ENCODE measurements at regions not wholly inside any gene's neighbourhood (a gene's known extent, or its start where the extent isn't known, plus 50 kb on each side); places are given as distances from the start of the nearest gene placed in this dataset.

DNA sequence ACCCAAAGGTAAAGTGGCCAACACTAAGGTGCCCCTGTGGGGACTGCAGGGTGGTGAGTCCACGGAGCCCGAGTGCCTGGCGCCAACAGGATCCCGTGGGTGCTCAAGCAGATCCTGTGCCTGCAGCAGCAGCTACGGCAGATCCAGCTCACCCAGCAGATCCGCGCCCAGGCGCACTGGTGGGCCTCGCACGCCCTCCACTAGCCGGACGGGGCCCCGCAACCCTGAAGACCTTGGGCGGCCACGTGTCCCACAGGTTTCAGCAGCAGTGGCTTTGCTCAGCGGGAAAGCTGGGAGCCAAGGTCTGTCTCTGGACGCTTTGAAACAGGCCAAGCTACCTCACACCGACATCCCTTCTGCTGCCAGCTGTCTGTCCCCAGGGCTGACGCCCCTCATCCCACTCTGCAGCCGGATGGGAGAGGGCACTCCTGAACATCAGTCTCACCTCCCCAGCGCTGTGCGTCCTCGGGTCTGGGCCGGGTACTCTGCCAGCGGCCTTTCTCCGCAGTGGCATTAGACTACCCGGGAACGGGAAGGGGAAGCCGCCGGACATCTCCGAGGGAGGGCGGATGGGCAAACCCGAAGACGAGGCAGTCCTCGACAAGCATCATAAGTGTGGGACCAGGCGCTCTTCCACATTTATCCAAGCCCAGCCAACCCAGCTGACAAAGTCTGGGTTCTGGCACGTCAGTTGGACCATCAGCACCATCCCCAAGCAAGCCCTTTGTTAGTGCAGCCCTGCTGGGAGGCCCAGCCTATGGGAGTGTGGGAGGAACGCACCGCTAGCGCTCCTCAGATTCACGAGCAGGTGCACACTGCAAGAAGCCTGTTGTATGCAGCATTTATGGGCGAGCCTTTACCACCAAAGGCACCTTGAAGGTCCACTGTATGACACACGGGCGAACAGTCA is 212.6 kb upstream of the UBE2E2 start:
- no peak overlapping the region for H3K27ac ChIP-seq
- H3K27me3 ChIP-seq, result no peaks in the 10 kb centered on the region
- peaks cover 0 to 11% of the 10 kb centered on the region in 2 donors for H3K9me3 ChIP-seq
- TF ChIP-seq, protein P1, sequence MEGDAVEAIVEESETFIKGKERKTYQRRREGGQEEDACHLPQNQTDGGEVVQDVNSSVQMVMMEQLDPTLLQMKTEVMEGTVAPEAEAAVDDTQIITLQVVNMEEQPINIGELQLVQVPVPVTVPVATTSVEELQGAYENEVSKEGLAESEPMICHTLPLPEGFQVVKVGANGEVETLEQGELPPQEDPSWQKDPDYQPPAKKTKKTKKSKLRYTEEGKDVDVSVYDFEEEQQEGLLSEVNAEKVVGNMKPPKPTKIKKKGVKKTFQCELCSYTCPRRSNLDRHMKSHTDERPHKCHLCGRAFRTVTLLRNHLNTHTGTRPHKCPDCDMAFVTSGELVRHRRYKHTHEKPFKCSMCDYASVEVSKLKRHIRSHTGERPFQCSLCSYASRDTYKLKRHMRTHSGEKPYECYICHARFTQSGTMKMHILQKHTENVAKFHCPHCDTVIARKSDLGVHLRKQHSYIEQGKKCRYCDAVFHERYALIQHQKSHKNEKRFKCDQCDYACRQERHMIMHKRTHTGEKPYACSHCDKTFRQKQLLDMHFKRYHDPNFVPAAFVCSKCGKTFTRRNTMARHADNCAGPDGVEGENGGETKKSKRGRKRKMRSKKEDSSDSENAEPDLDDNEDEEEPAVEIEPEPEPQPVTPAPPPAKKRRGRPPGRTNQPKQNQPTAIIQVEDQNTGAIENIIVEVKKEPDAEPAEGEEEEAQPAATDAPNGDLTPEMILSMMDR (IDR thresholded peaks at IDR 0.05), result no peak
- ATAC-seq (no peak), DNase-seq (peak in 1 of 4 donors; percentile 70)
- no peaks in the 10 kb centered on the region for H3K36me3 ChIP-seq
- H3K4me1 ChIP-seq, result no peaks in the 10 kb centered on the region
- no peak overlapping the region for H3K4me3 ChIP-seq
- intact Hi-C loops (cut with DNase I), result no loop called here

DNA sequence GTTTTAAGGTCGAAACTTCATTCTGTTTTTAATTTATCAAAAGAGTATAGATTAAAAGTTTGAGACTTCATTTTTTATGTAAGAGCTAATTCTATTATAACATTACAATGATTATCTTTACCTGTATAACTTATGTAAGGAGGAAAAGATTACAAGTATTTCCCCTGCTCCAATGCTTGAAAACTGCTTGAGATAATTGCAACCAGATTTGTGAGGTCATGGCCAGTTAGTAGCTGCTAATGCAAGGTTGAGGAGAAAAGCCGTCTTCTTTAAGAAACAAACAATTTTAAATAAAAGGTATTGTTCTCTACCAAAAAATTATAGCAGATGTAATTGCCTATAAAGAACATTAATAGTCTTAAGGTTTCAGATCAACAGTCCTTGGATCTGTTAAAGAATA is 208.3 kb upstream of the UBE2E2 start:
- intact Hi-C loops (cut with DNase I), result no loop called here
- no peaks in the 10 kb centered on the region for H3K4me1 ChIP-seq
- ATAC-seq, result no peak
- H3K27me3 ChIP-seq, result no peaks in the 10 kb centered on the region
- no peak overlapping the region for H3K27ac ChIP-seq
- TF ChIP-seq, protein P1 (IDR thresholded peaks at IDR 0.05), result no peak
- DNase-seq, result no peak
- H3K36me3 ChIP-seq, result no peaks in the 10 kb centered on the region
- H3K9me3 ChIP-seq, result peaks cover 0 to 8% of the 10 kb centered on the region in 2 donors
- H3K4me3 ChIP-seq, result no peak overlapping the region

DNA sequence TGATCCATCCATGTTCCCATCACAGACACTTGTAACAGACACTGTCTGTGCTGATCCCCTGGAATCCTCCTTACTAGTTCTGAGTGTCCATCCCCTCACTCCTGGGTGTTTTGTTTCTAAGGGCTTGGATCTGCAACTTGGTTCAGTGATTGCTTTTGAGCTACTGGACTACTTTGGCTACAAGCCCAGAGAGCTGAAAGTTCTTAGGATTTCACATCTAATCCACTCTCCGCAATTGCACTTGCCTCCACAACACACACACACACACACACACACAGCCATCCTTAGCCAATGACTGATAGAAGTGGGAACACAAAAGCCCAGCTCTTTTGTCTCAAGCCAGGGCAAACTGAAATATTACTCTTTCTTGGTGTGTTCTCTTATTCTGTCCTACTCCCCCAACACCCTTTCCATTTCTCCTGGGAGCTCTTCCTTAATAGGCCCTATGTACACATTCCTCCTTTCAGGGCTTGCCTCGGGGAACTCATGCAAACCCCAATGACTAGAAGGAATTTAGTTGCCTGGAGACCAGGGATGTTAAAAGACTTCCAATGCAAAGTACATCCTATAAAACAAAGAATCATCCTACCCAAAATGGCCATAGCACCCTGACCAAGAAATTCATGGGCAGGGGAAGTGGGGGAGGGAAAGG is 206.1 kb upstream of the UBE2E2 start:
- intact Hi-C loops (cut with DNase I), result no loop called here
- Histone ChIP-seq H3K9me3 (no peaks in the 10 kb centered on the region), H3K27me3 (no peaks in the 10 kb centered on the region), H3K4me1 (no peaks in the 10 kb centered on the region), H3K4me3 (no peak overlapping the region), H3K36me3 (no peaks in the 10 kb centered on the region), H3K27ac (no peak overlapping the region)
- DNase-seq, result no peak
- TF ChIP-seq, protein P1 (IDR thresholded peaks at IDR 0.05), result no peak
- ATAC-seq, result no peak

GRCh38 chr3:23000371-23000770 is 202.8 kb upstream of the UBE2E2 start:
- intact Hi-C loops (cut with DNase I), result no loop called here
- TF ChIP-seq, protein P1 (IDR thresholded peaks at IDR 0.05), result no peak
- Histone ChIP-seq H3K9me3 (no peaks in the 10 kb centered on the region), H3K36me3 (no peaks in the 10 kb centered on the region), H3K4me3 (no peak overlapping the region), H3K27me3 (no peaks in the 10 kb centered on the region), H3K4me1 (peaks cover 0 to 4% of the 10 kb centered on the region in 2 donors), H3K27ac (no peak overlapping the region)
- ATAC-seq, result no peak
- peak in 2 of 4 donors; percentile 44 to 59 for DNase-seq

GRCh38 chr3:23002151-23002550 is 201.0 kb upstream of the UBE2E2 start:
- no peaks in the 10 kb centered on the region for H3K27me3 ChIP-seq
- intact Hi-C loops (cut with DNase I), result no loop called here
- H3K36me3 ChIP-seq, result no peaks in the 10 kb centered on the region
- H3K27ac ChIP-seq, result no peak overlapping the region
- H3K4me3 ChIP-seq, result no peak overlapping the region
- peaks cover 0 to 4% of the 10 kb centered on the region in 2 donors for H3K4me1 ChIP-seq
- TF ChIP-seq, protein P1 (IDR thresholded peaks at IDR 0.05), result no peak
- no peak for DNase-seq
- no peak for ATAC-seq
- no peaks in the 10 kb centered on the region for H3K9me3 ChIP-seq

Data from left lung (tissue), 4 donors.